Prostate gland (tissue), 2 donors: ENCODE measurements at regions not wholly inside any gene's neighbourhood (a gene's known extent, or its start where the extent isn't known, plus 50 kb on each side); places are given as distances from the start of the nearest gene placed in this dataset.

Experiments used
- CTCF ChIP-seq, 4 experiments: fragments of 200-600 bp in 2 of 4; fragments of 450-650 bp in 2 of 4; sonication (generic) in 2 of 4; IDR thresholded peaks; 1 replicate in 3 of 4; 2 replicates in 1 of 4; pipeline ENCODE4 v1.5.1; 2016 to 2019; ENCODE audit warnings: antibody characterized with exemption in 4 of 4, mild to moderate bottlenecking in 2 of 4, moderate library complexity in 2 of 4
- POLR2AphosphoS5 ChIP-seq: sonication (generic); formaldehyde crosslinking; IDR thresholded peaks from one replicate; pipeline ENCODE4 v1.6.1; 2017; ENCODE audit warnings: antibody characterized with exemption

- TF ChIP-seq CTCF (IDR thresholded peaks at IDR 0.05): no peak
- TF ChIP-seq POLR2AphosphoS5: no peak
Measured at GRCh38 chr13:73687929-73688328, 446.3 kb downstream of the KLF12 start.
